Endodermal cell (in vitro differentiated cells): ENCODE measurements at regions not wholly inside any gene's neighbourhood (a gene's known extent, or its start where the extent isn't known, plus 50 kb on each side); places are given as distances from the start of the nearest gene placed in this dataset.

Experiments used
- DNase-seq: peaks from one replicate; pipeline ENCODE4 v3.0.0-alpha.2; 2017
- H3K27ac ChIP-seq: 2 replicates; pipeline ENCODE4 v1.5.1; 2013; ENCODE audit warnings: mild to moderate bottlenecking, low read depth, low read length, moderate library complexity
- H3K27me3 ChIP-seq: 2 replicates; pipeline ENCODE4 v1.6.1; 2013; ENCODE audit warnings: mild to moderate bottlenecking, low read length, moderate library complexity; ENCODE audit not compliant: insufficient read depth, control insufficient read depth, poor library complexity, severe bottlenecking
- H3K36me3 ChIP-seq: 2 replicates; pipeline ENCODE4 v1.7.0; 2013; ENCODE audit warnings: mild to moderate bottlenecking, low read length, moderate library complexity; ENCODE audit not compliant: control insufficient read depth, insufficient read depth
- H3K4me1 ChIP-seq: one replicate; pipeline ENCODE4 v1.7.0; 2013; ENCODE audit warnings: low read length; ENCODE audit not compliant: control insufficient read depth, insufficient read depth
- H3K4me3 ChIP-seq: 2 replicates; pipeline ENCODE4 v1.5.1; 2013; ENCODE audit warnings: mild to moderate bottlenecking, low read length, moderate library complexity
- H3K9ac ChIP-seq: 2 replicates; pipeline ENCODE4 v1.6.1; 2013; ENCODE audit warnings: mild to moderate bottlenecking, low read length, moderate library complexity; ENCODE audit not compliant: poor library complexity, severe bottlenecking; ENCODE audit errors: extremely low read depth
- H3K9me3 ChIP-seq: 2 replicates; pipeline ENCODE4 v1.6.1; 2013; ENCODE audit warnings: mild to moderate bottlenecking, low read length, moderate library complexity; ENCODE audit not compliant: control insufficient read depth
- H3K27ac Mint-ChIP-seq: 2 replicates; pipeline ENCODE4 v1.8.0; 2020; ENCODE audit warnings: mixed read lengths
- H3K27me3 Mint-ChIP-seq: 2 replicates; pipeline ENCODE4 v1.8.0; 2021; ENCODE audit warnings: mild to moderate bottlenecking, mixed read lengths; ENCODE audit not compliant: insufficient read depth
- H3K36me3 Mint-ChIP-seq: 2 replicates; pipeline ENCODE4 v1.8.0; 2020; ENCODE audit warnings: low read depth, mixed read lengths
- H3K4me1 Mint-ChIP-seq: 2 replicates; pipeline ENCODE4 v1.8.0; 2020; ENCODE audit warnings: mixed read lengths
- H3K4me3 Mint-ChIP-seq: 2 replicates; pipeline ENCODE4 v1.8.0; 2020; ENCODE audit warnings: mild to moderate bottlenecking, moderate library complexity, mixed read lengths
- H3K9me3 Mint-ChIP-seq: 2 replicates; pipeline ENCODE4 v1.8.0; 2020; ENCODE audit warnings: mild to moderate bottlenecking, mixed read lengths
- WGBS, 2 experiments: methylation state at CpG; one replicate each; pipeline versions ENCODE4 v1.1.5 to v1.1.7; 2013; ENCODE audit warnings: missing lambda C conversion rate in 2 of 2, mixed read lengths in 1 of 2; ENCODE audit not compliant: insufficient coverage in 1 of 2, insufficient read length in 1 of 2; 5-methylcytosine and 5-hydroxymethylcytosine counted together
- TF ChIP-seq, protein P1 (sequence below): fragments of 200-600 bp; sonication (generic); conservative IDR thresholded peaks from 2 replicates; pipeline ENCODE4 v1.5.0; 2021; ENCODE audit warnings: antibody characterized with exemption, mild to moderate bottlenecking

DNA sequence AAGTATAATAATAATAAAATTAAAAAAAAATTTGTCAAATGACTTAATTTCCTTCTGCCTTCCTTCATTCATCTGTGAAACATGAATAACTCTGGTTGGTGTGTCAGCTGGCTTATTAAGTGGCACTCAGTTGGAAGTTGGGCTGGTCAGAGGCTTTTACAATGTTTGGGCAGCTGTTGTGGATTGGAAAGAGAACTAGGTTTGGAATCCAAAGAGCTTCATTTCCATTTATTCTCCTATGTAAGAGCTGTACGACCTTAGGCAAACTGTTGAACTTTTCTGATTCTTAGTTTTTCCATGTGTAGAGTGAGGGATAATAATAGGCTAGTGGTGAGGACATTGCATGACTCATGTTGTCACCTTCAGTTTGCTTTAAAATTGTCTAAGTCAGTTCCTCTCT is 606.7 kb downstream of the PDCD6IP start:
- TF ChIP-seq, protein P1, sequence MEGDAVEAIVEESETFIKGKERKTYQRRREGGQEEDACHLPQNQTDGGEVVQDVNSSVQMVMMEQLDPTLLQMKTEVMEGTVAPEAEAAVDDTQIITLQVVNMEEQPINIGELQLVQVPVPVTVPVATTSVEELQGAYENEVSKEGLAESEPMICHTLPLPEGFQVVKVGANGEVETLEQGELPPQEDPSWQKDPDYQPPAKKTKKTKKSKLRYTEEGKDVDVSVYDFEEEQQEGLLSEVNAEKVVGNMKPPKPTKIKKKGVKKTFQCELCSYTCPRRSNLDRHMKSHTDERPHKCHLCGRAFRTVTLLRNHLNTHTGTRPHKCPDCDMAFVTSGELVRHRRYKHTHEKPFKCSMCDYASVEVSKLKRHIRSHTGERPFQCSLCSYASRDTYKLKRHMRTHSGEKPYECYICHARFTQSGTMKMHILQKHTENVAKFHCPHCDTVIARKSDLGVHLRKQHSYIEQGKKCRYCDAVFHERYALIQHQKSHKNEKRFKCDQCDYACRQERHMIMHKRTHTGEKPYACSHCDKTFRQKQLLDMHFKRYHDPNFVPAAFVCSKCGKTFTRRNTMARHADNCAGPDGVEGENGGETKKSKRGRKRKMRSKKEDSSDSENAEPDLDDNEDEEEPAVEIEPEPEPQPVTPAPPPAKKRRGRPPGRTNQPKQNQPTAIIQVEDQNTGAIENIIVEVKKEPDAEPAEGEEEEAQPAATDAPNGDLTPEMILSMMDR, result no peak
- peaks cover 1% of the 10 kb centered on the region for H3K36me3 Mint-ChIP-seq
- H3K27ac ChIP-seq, result no peak overlapping the region

DNA sequence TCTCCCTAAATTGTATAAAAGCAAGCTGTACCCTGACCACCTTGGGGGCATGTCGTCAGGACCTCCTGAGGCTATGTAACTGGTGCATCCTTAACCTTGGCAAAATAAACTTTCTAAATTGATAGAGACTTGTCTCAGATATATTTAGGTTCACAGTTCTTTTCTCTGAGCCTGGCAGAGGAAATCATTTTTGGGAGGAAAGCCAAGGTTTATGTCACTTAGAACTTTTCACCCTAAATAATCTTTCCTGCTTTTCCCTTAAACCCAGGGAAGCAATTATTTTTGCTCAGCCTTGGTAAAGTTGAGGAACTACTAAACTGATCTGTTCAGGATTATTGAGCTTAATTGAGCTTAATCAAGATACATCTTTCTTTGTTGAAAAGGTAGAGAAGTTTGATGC is 608.9 kb downstream of the PDCD6IP start:
- no peak for DNase-seq
- H3K4me3 Mint-ChIP-seq, result no peak overlapping the region
- H3K4me1 Mint-ChIP-seq, result peaks cover 47% of the 10 kb centered on the region
- TF ChIP-seq, protein P1, result no peak
- H3K9me3 Mint-ChIP-seq, result peaks cover 2% of the 10 kb centered on the region
- Histone ChIP-seq H3K27me3 (no peaks in the 10 kb centered on the region), H3K36me3 (no peaks in the 10 kb centered on the region), H3K4me3 (no peak overlapping the region), H3K9ac (no peak overlapping the region), H3K27ac (no peak overlapping the region), H3K4me1 (no peaks in the 10 kb centered on the region), H3K9me3 (no peaks in the 10 kb centered on the region)
- WGBS, 2 experiments, result 55 to 61% methylated on average over 1 of the region's 1 CpG
- H3K36me3 Mint-ChIP-seq, result peaks cover 1% of the 10 kb centered on the region
- no peak overlapping the region for H3K27ac Mint-ChIP-seq
- no peaks in the 10 kb centered on the region for H3K27me3 Mint-ChIP-seq

More for the DNA sequence above, 606.7 kb downstream of the PDCD6IP start:
- no peaks in the 10 kb centered on the region for H3K9me3 ChIP-seq
- 74% methylated on average over 1 of the region's 1 CpG; no CpG with 5 or more reads in 1 of the 2 experiments for WGBS, 2 experiments
- no peaks in the 10 kb centered on the region for H3K27me3 Mint-ChIP-seq
- no peaks in the 10 kb centered on the region for H3K4me1 ChIP-seq
- H3K36me3 ChIP-seq, result no peaks in the 10 kb centered on the region
- H3K9ac ChIP-seq, result no peak overlapping the region
- no peak overlapping the region for H3K4me3 ChIP-seq
- H3K27me3 ChIP-seq, result no peaks in the 10 kb centered on the region
- no peak overlapping the region for H3K4me3 Mint-ChIP-seq
- no peak for DNase-seq
- H3K9me3 Mint-ChIP-seq, result peaks cover 12% of the 10 kb centered on the region
- H3K4me1 Mint-ChIP-seq, result peaks cover 39% of the 10 kb centered on the region
- H3K27ac Mint-ChIP-seq, result no peak overlapping the region

DNA sequence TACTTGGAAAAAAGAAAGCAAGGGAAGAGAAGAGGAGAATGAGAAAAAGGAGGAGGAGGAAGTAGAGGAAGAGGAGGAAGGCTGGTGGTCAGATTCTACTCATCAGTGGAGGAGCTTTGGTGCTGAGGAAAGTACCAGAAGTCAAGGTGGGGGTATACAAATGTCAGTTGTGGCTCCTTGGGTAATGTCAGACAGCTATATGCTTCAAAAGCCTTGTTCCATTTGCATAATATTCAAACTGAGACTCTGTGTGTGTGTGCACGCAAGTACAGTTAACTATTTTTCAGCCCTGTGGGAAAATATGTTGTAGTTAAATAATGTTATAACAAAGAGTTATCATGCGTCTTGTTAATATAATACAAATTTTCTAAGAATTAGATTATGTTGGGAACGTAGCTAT is 609.7 kb downstream of the PDCD6IP start:
- Histone ChIP-seq H3K9ac (no peak overlapping the region), H3K9me3 (no peaks in the 10 kb centered on the region), H3K27me3 (no peaks in the 10 kb centered on the region), H3K4me3 (no peak overlapping the region), H3K36me3 (no peaks in the 10 kb centered on the region), H3K27ac (no peak overlapping the region), H3K4me1 (no peaks in the 10 kb centered on the region)
- Mint-ChIP-seq H3K4me1 (peaks cover 47% of the 10 kb centered on the region), H3K27ac (no peak overlapping the region), H3K9me3 (peaks cover 6% of the 10 kb centered on the region), H3K4me3 (no peak overlapping the region), H3K27me3 (no peaks in the 10 kb centered on the region), H3K36me3 (peaks cover 5% of the 10 kb centered on the region)
- DNase-seq, result no peak
- WGBS, 2 experiments, result 100% methylated on average over 2 of the region's 3 CpGs; no CpG with 5 or more reads in 1 of the 2 experiments
- TF ChIP-seq, protein P1, result no peak
